Upper lobe of left lung (tissue), 4 donors: ENCODE measurements at regions not wholly inside any gene's neighbourhood (a gene's known extent, or its start where the extent isn't known, plus 50 kb on each side); places are given as distances from the start of the nearest gene placed in this dataset.

Source experiments
- EP300 ChIP-seq, 4 donors: sonication (generic); formaldehyde crosslinking; IDR thresholded peaks; one replicate each; pipeline ENCODE4 v1.5.1; 2017; ENCODE audit warnings: antibody characterized with exemption in 4 of 4, control low read depth in 2 of 4
- POLR2A ChIP-seq, 4 donors: fragments of 450-650 bp; IDR thresholded peaks; one replicate each; pipeline ENCODE4 v1.5.1; 2016 to 2017; ENCODE audit warnings: antibody characterized with exemption in 4 of 4, mild to moderate bottlenecking in 2 of 4
- TF ChIP-seq, protein P1 (sequence below), 6 experiments: fragments of 450-650 bp in 4 of 6; fragments of 200-600 bp in 2 of 6; sonication (generic) in 2 of 6; IDR thresholded peaks; one replicate each; pipeline ENCODE4 v1.5.1; 2016 to 2019; ENCODE audit warnings: antibody characterized with exemption in 6 of 6

DNA sequence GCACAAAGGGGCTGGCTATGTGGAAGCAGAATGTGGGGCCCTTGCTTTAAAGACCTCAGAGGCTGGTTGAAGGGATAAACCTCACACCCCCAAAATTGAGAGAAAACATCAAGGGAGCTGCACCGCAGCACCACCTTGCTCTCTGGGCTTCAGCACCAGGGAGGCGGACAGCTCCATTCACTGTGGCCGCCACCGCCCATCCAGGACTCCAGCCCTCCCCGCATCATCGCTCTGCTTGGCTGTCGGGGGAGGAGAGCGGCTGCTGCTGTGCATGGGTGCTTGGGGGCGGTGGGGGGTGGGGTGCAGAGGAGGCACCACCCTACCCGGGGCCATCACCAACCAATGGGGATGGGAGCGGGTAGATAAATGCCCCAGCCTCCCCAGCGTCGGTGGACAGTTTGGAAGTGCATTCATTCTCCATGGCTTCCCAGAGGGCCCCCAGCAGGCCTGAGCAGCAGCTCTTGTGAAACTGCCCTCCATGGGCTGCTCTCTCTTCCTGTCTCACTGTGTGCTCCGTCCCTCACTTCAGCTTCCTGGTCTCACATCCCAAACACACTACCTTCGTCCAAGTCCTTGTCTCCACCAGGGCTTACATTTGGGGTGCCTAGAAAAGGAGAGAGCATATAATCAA is 75.7 kb upstream of the BHLHE23 start:
- no peak for TF ChIP-seq EP300 (IDR thresholded peaks at IDR 0.05)
- TF ChIP-seq, protein P1, sequence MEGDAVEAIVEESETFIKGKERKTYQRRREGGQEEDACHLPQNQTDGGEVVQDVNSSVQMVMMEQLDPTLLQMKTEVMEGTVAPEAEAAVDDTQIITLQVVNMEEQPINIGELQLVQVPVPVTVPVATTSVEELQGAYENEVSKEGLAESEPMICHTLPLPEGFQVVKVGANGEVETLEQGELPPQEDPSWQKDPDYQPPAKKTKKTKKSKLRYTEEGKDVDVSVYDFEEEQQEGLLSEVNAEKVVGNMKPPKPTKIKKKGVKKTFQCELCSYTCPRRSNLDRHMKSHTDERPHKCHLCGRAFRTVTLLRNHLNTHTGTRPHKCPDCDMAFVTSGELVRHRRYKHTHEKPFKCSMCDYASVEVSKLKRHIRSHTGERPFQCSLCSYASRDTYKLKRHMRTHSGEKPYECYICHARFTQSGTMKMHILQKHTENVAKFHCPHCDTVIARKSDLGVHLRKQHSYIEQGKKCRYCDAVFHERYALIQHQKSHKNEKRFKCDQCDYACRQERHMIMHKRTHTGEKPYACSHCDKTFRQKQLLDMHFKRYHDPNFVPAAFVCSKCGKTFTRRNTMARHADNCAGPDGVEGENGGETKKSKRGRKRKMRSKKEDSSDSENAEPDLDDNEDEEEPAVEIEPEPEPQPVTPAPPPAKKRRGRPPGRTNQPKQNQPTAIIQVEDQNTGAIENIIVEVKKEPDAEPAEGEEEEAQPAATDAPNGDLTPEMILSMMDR (IDR thresholded peaks at IDR 0.05) = no peak
- TF ChIP-seq POLR2A (IDR thresholded peaks at IDR 0.05) = no peak
